Body of pancreas (tissue), 4 donors: ENCODE measurements at regions not wholly inside any gene's neighbourhood (a gene's known extent, or its start where the extent isn't known, plus 50 kb on each side); places are given as distances from the start of the nearest gene placed in this dataset.

Source experiments
- CTCF ChIP-seq, 7 experiments: fragments of 450-650 bp in 4 of 7; fragments of 200-600 bp in 3 of 7; sonication (generic) in 3 of 7; IDR thresholded peaks; one replicate each; pipeline ENCODE4 v1.5.1; 2016 to 2019; ENCODE audit warnings: antibody characterized with exemption in 7 of 7
- POLR2A ChIP-seq, 3 donors: fragments of 450-650 bp; IDR thresholded peaks; one replicate each; pipeline ENCODE4 v1.6.1; 2016; ENCODE audit warnings: antibody characterized with exemption in 3 of 3, mild to moderate bottlenecking in 2 of 3

- TF ChIP-seq CTCF (IDR thresholded peaks at IDR 0.05) (no peak), POLR2A (IDR thresholded peaks at IDR 0.05) (no peak)
Observed at GRCh38 chr22:48630433-48630754, 1197.3 kb downstream of the BRD1 start.
